PC-9 (cell line): ENCODE measurements at regions not wholly inside any gene's neighbourhood (a gene's known extent, or its start where the extent isn't known, plus 50 kb on each side); places are given as distances from the start of the nearest gene placed in this dataset.
"Not testable (repeated sequence)": the region's sequence is repeated elsewhere in the genome, so short reads cannot be mapped to it uniquely, and the experiment has no call there.

ENCODE experiments used
- BruUV-seq: library from RNA; stranded (reverse); fragments of 400-500 nt; replicated peaks from 2 replicates; lab custom pipeline; 2021; lab: Mats Ljungman, UMichigan
- CTCF ChIA-PET: fragments of 300-600 bp; sonication (Branson Sonifier 250); formaldehyde crosslinking; loops from one replicate; lab custom pipeline; 2022; ENCODE audit warnings: antibody characterized with exemption; lab: Charles Lee
- POLR2A ChIA-PET: fragments of 300-600 bp; sonication (Branson Sonifier 250); formaldehyde crosslinking; loops from one replicate; lab custom pipeline; 2022; ENCODE audit warnings: antibody characterized with exemption; ENCODE audit not compliant: unreplicated experiment; lab: Charles Lee
- DNase-seq, 2 experiments: peaks; one replicate each; pipeline versions ENCODE4 v3.0.0 to v3.0.0-alpha.2; 2015 to 2022; ENCODE audit warnings: mixed read lengths in 1 of 2
- H2AFZ ChIP-seq: fragments of 200-600 bp; sonication (generic); 2 replicates; pipeline ENCODE4 v1.8.1; 2017; ENCODE audit warnings: antibody characterized with exemption
- H3F3A ChIP-seq: fragments of 200-600 bp; sonication (generic); 2 replicates; pipeline ENCODE4 v1.8.1; 2017; ENCODE audit warnings: antibody characterized with exemption, mild to moderate bottlenecking, low read depth; ENCODE audit not compliant: insufficient read depth
- H3K27ac ChIP-seq: fragments of 200-600 bp; sonication (generic); 2 replicates; pipeline ENCODE4 v1.6.1; 2016; ENCODE audit warnings: mixed run types
- H3K27me3 ChIP-seq: fragments of 200-600 bp; sonication (generic); 2 replicates; pipeline ENCODE4 v1.6.1; 2016; ENCODE audit warnings: low read depth, mixed run types; ENCODE audit not compliant: insufficient read depth
- H3K36me3 ChIP-seq: fragments of 200-600 bp; sonication (generic); 2 replicates; pipeline ENCODE4 v1.6.1; 2016; ENCODE audit warnings: low read depth, mixed run types
- H3K4me1 ChIP-seq: fragments of 200-600 bp; sonication (generic); replicated peaks from 2 replicates; pipeline ENCODE4 v1.6.1; 2016; ENCODE audit warnings: mixed run types; ENCODE audit not compliant: insufficient read depth
- H3K4me2 ChIP-seq: fragments of 200-600 bp; sonication (generic); 2 replicates; pipeline ENCODE4 v1.6.1; 2017; ENCODE audit warnings: mixed run types
- H3K4me3 ChIP-seq: fragments of 200-600 bp; sonication (generic); 2 replicates; pipeline ENCODE4 v1.6.1; 2016; ENCODE audit warnings: mixed run types
- H3K79me2 ChIP-seq: fragments of 200-600 bp; sonication (generic); 2 replicates; pipeline ENCODE4 v1.6.1; 2017; ENCODE audit warnings: low read depth, mixed run types
- H3K9me2 ChIP-seq: fragments of 200-600 bp; sonication (generic); 2 replicates; pipeline ENCODE4 v1.8.1; 2017; ENCODE audit warnings: mild to moderate bottlenecking; ENCODE audit not compliant: insufficient read depth
- H3K9me3 ChIP-seq: fragments of 200-600 bp; sonication (generic); 2 replicates; pipeline ENCODE4 v1.8.1; 2016; ENCODE audit warnings: low read depth; ENCODE audit not compliant: insufficient read depth
- H4K20me1 ChIP-seq: fragments of 200-600 bp; sonication (generic); 2 replicates; pipeline ENCODE4 v1.8.1; 2017; ENCODE audit not compliant: insufficient read depth
- intact Hi-C: fragments of 100-400 bp; cut with micrococcal nuclease; formaldehyde crosslinking; loops from one replicate; pipeline ENCODE4 v1.10.0; 2022; ENCODE audit not compliant: unreplicated experiment

- H2AFZ ChIP-seq, H3K4me1 ChIP-seq, H3K4me2 ChIP-seq, H3K27me3 ChIP-seq, H3K4me3 ChIP-seq, H3F3A ChIP-seq, CTCF ChIA-PET, intact Hi-C loops, H3K36me3 ChIP-seq, H3K79me2 ChIP-seq, H3K9me3 ChIP-seq, H4K20me1 ChIP-seq, POLR2A ChIA-PET, BruUV-seq, H3K9me2 ChIP-seq, H3K27ac ChIP-seq, DNase-seq: not testable (repeated sequence)
Observed at GRCh38 chr13:52298079-52298661, 107.8 kb downstream of the THSD1 start.

- intact Hi-C loops, H3F3A ChIP-seq, H3K4me2 ChIP-seq, H4K20me1 ChIP-seq, H3K9me3 ChIP-seq, H3K4me3 ChIP-seq, CTCF ChIA-PET, H2AFZ ChIP-seq, H3K36me3 ChIP-seq, BruUV-seq, H3K4me1 ChIP-seq, H3K27me3 ChIP-seq, H3K9me2 ChIP-seq, DNase-seq, H3K27ac ChIP-seq, H3K79me2 ChIP-seq, POLR2A ChIA-PET: not testable (repeated sequence)
Observed at GRCh38 chr13:52288891-52289290, 117.1 kb downstream of the THSD1 start.

GRCh38 chr13:52281387-52281786 lies 122.0 kb upstream of the NEK3 start:
- intact Hi-C loops, POLR2A ChIA-PET, H3K27me3 ChIP-seq, H3K9me2 ChIP-seq, H3F3A ChIP-seq, H3K36me3 ChIP-seq, H3K4me1 ChIP-seq, CTCF ChIA-PET, DNase-seq, H3K27ac ChIP-seq, BruUV-seq, H3K4me3 ChIP-seq, H4K20me1 ChIP-seq, H3K9me3 ChIP-seq, H3K79me2 ChIP-seq, H2AFZ ChIP-seq, H3K4me2 ChIP-seq: not testable (repeated sequence)

- H3K4me2 ChIP-seq, H3K79me2 ChIP-seq, H3K36me3 ChIP-seq, BruUV-seq, H4K20me1 ChIP-seq, CTCF ChIA-PET, H2AFZ ChIP-seq, intact Hi-C loops, H3K4me3 ChIP-seq, H3K27me3 ChIP-seq, H3K9me2 ChIP-seq, POLR2A ChIA-PET, H3K4me1 ChIP-seq, H3K27ac ChIP-seq, DNase-seq, H3K9me3 ChIP-seq, H3F3A ChIP-seq: not testable (repeated sequence)
Observed at GRCh38 chr13:52279408-52279807, 120.0 kb upstream of the NEK3 start.

GRCh38 chr13:52254299-52254698 lies 94.9 kb upstream of the NEK3 start:
- H3F3A ChIP-seq, CTCF ChIA-PET, H3K27me3 ChIP-seq, H3K4me2 ChIP-seq, H3K4me1 ChIP-seq, H3K79me2 ChIP-seq, BruUV-seq, H3K4me3 ChIP-seq, H3K9me3 ChIP-seq, H4K20me1 ChIP-seq, H3K9me2 ChIP-seq, POLR2A ChIA-PET, H3K27ac ChIP-seq, intact Hi-C loops, H3K36me3 ChIP-seq, H2AFZ ChIP-seq, DNase-seq: not testable (repeated sequence)

GRCh38 chr13:52240752-52241151 lies 81.4 kb upstream of the NEK3 start:
- H4K20me1 ChIP-seq, H3K27ac ChIP-seq, H3K36me3 ChIP-seq, POLR2A ChIA-PET, H3F3A ChIP-seq, H2AFZ ChIP-seq, CTCF ChIA-PET, BruUV-seq, H3K27me3 ChIP-seq, H3K79me2 ChIP-seq, H3K4me2 ChIP-seq, H3K4me1 ChIP-seq, H3K9me3 ChIP-seq, H3K9me2 ChIP-seq, DNase-seq, H3K4me3 ChIP-seq, intact Hi-C loops: not testable (repeated sequence)
